ENCODE measurements at regions not wholly inside any gene's neighbourhood (a gene's known extent, or its start where the extent isn't known, plus 50 kb on each side); places are given as distances from the start of the nearest gene placed in this dataset.

DNA sequence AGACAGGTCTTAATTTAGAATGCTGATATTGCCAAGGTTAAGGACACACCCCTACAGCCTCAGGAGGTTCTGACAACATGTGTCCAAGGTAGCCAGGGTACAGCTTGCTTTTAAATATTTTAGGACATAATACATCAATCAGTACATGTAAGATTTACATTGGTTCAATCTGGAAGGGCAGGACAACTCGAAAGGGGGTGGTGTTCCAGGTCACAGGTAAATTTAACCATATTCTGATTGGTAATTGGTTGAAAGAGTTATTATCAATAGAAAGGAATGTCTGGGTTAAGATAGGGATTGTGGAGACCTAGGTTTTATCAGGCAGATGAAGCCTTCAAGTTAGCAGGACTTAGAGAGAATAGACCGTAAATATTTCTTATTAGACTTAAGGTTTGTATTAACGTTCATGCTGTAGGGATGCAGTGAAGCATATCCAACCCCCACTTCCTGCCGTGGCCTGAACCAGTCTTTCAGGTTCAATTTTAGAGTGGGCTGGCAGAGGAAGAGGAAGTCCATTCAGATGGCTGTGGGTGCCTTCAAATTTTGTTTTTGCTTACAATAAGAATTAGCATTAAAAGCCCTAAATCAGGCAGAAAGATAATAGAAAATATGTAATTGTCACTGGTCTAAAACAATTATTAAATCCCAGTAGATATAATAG is 136.5 kb upstream of the GALNTL6 start:
- ATAC-seq (no peak), DNase-seq (no peak)
- Mint-ChIP-seq H3K9me3 (ENCODE audit: low read depth) (peaks cover 5% of the 10 kb centered on the region), H3K4me1 (no peaks in the 10 kb centered on the region), H3K27me3 (no peaks in the 10 kb centered on the region), H3K4me3 (no peak overlapping the region), H3K36me3 (ENCODE audit: low read depth) (no peaks in the 10 kb centered on the region), H3K27ac (no peak overlapping the region)
- POLR2A ChIA-PET: no interaction called here
- CTCF ChIA-PET: no interaction called here
- intact Hi-C loops (cut with DNase I, micrococcal nuclease): no loop called here

DNA sequence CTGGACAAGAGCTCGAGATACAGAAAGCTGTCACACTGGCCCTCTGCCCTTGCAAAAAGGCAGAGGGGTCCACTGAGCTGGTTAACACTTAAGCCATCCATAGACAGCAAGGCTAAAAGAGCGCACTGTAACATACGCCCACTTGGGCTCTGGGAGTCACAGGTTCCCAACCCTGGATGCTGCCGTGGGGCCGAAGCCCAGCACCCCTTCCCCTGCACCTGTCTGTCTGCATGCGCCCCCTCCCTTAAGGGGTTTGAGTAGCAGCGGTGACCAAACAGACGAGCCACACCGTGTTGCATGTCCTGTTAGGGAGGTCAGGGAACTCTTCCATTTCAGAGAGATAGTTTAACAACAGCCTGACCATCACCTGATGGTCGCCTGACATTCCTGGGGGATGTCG is 138.4 kb upstream of the GALNTL6 start:
- no peak overlapping the region for H3K27ac Mint-ChIP-seq
- DNase-seq (no peak), ATAC-seq (no peak)
- H3K4me1 Mint-ChIP-seq: no peaks in the 10 kb centered on the region
- no peak overlapping the region for H3K4me3 Mint-ChIP-seq
- CTCF ChIA-PET: interaction anchor here (0.5 kb wide), 1 partner anchor 475 kb away, joined by 3 read pairs; no protein-coding TSS in a partner anchor
- H3K27me3 Mint-ChIP-seq: no peaks in the 10 kb centered on the region
- intact Hi-C loops (cut with DNase I, micrococcal nuclease): no loop called here
- H3K36me3 Mint-ChIP-seq (ENCODE audit: low read depth): no peaks in the 10 kb centered on the region
- H3K9me3 Mint-ChIP-seq (ENCODE audit: low read depth): peaks cover 5% of the 10 kb centered on the region
- POLR2A ChIA-PET: no interaction called here

DNA sequence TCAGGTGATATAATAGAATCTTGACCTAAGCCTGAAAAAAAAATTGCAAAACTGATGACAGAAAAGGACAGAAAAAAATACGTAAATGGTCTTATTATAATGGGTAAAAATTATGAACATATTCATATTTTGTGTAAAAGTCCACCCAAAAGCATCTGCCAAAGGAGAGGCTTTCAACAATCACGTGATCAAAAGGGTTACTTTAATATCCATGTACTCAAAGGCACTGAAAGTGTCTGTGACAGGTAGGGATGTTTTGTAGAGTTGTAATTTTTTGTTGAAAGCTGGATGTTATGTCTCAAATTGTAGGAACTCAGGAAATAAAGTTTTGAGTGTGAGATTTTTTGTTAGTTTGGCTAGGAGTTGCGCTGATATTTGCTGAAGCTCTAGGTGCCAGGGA is 144.8 kb upstream of the GALNTL6 start:
- Mint-ChIP-seq H3K27ac (no peak overlapping the region), H3K9me3 (ENCODE audit: low read depth) (peaks cover 2% of the 10 kb centered on the region), H3K27me3 (no peaks in the 10 kb centered on the region), H3K4me1 (no peaks in the 10 kb centered on the region), H3K36me3 (ENCODE audit: low read depth) (no peaks in the 10 kb centered on the region), H3K4me3 (no peak overlapping the region)
- ChIA-PET POLR2A (no interaction called here), CTCF (no interaction called here)
- ATAC-seq: no peak
- no peak for DNase-seq
- intact Hi-C loops (cut with DNase I, micrococcal nuclease): no loop called here

DNA sequence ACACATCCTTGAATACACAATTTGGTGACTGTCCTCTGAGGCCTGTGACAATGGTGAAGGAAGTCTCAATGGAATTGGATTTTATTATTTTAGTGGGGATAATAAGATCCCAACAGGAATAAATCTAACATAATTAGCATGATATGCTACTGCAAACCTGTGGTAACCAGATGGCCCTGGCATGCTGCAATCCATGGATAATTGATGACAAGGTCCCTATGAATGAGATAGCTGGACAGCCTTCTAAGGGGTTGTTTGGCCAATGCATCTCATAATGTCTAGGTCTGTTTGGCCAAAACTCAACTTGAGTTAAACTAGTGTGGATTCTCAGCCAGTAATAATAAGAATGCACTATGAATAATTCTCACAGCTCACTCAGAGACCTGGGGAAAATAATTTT is 145.3 kb upstream of the GALNTL6 start:
- intact Hi-C loops (cut with DNase I, micrococcal nuclease): no loop called here
- H3K27me3 Mint-ChIP-seq: no peaks in the 10 kb centered on the region
- H3K4me3 Mint-ChIP-seq: no peak overlapping the region
- CTCF ChIA-PET: no interaction called here
- H3K9me3 Mint-ChIP-seq (ENCODE audit: low read depth): peaks cover 2% of the 10 kb centered on the region
- no peak overlapping the region for H3K27ac Mint-ChIP-seq
- ATAC-seq: no peak
- no peaks in the 10 kb centered on the region for H3K4me1 Mint-ChIP-seq
- POLR2A ChIA-PET: no interaction called here
- DNase-seq: no peak
- no peaks in the 10 kb centered on the region for H3K36me3 Mint-ChIP-seq (ENCODE audit: low read depth)

DNA sequence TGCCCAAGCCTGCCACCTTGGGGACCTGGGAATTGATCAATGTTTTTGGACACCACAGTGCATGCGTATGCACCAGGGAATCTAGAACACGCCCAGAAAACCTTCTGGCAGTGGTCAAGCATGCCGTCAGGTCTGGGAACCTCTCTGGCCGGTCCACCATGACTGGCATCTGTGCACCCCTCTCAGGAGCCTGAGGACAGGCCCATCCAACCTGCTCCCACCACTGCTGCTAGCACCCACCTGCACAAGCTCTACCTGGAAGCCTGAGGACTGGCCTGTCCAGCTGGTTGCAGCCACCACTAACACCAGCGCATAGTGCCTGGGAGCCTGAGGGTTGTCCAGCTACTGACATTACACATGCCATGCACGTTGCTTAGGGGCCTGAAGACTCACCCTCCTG is 162.1 kb upstream of the GALNTL6 start:
- no peak for DNase-seq
- Mint-ChIP-seq H3K9me3 (ENCODE audit: low read depth) (peaks cover 11% of the 10 kb centered on the region), H3K4me1 (no peaks in the 10 kb centered on the region), H3K27me3 (no peaks in the 10 kb centered on the region), H3K27ac (no peak overlapping the region), H3K4me3 (no peak overlapping the region), H3K36me3 (ENCODE audit: low read depth) (no peaks in the 10 kb centered on the region)
- CTCF ChIA-PET: no interaction called here
- ATAC-seq: no peak
- intact Hi-C loops (cut with DNase I, micrococcal nuclease): no loop called here
- POLR2A ChIA-PET: no interaction called here

DNA sequence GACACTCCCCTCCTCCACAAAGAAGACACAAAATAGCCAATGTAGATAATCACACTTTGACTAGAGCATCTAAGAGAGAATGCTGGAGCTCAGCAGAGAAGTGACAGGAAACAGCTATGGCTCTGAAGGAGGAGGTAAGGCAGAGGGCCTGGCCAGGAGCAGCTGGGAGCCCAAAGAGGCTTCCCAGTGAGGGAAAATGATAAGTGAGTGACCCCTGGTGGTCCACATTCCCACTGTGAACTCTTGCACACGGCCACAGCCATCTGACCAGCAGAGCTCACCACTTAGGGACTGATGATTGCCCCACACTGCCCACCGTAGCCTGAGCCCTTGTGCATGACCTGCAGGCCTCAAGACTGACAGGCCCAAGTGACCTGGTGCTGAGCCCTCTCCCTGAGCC is 162.7 kb upstream of the GALNTL6 start:
- peaks cover 11% of the 10 kb centered on the region for H3K9me3 Mint-ChIP-seq (ENCODE audit: low read depth)
- ATAC-seq (no peak), DNase-seq (no peak)
- CTCF ChIA-PET: interaction anchor here (0.6 to 0.8 kb wide), 2 partner anchors 16 to 759 kb away, joined by 3 read pairs; no protein-coding TSS in a partner anchor
- no peaks in the 10 kb centered on the region for H3K36me3 Mint-ChIP-seq (ENCODE audit: low read depth)
- no peak overlapping the region for H3K4me3 Mint-ChIP-seq
- POLR2A ChIA-PET: no interaction called here
- intact Hi-C loops (cut with DNase I, micrococcal nuclease): no loop called here
- no peak overlapping the region for H3K27ac Mint-ChIP-seq
- H3K27me3 Mint-ChIP-seq: no peaks in the 10 kb centered on the region
- no peaks in the 10 kb centered on the region for H3K4me1 Mint-ChIP-seq

DNA sequence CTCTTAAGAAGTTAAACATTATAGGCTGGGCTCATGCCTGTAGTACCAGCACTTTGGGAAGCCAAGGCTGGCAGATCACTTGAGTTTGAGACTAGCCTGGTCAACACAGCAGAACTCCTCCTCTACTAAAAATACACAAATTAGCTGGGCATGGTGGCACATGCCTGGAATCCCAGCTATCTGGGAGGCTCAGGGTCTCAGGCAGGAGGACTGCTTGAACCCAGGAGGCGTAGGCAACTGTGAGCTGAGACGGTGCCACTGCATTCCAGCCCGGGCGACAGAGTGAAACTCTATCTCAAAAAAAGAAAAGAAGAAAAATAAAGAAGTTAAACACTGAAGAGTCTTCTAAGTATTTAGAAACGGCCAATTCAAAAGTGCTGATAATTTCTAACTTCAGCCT is 164.3 kb upstream of the GALNTL6 start:
- no peaks in the 10 kb centered on the region for H3K36me3 Mint-ChIP-seq (ENCODE audit: low read depth)
- H3K27me3 Mint-ChIP-seq: no peaks in the 10 kb centered on the region
- POLR2A ChIA-PET: no interaction called here
- intact Hi-C loops (cut with DNase I, micrococcal nuclease): no loop called here
- H3K4me1 Mint-ChIP-seq: no peaks in the 10 kb centered on the region
- peaks cover 12% of the 10 kb centered on the region for H3K9me3 Mint-ChIP-seq (ENCODE audit: low read depth)
- no peak overlapping the region for H3K4me3 Mint-ChIP-seq
- ATAC-seq (no peak), DNase-seq (no peak)
- CTCF ChIA-PET: no interaction called here
- H3K27ac Mint-ChIP-seq: no peak overlapping the region

DNA sequence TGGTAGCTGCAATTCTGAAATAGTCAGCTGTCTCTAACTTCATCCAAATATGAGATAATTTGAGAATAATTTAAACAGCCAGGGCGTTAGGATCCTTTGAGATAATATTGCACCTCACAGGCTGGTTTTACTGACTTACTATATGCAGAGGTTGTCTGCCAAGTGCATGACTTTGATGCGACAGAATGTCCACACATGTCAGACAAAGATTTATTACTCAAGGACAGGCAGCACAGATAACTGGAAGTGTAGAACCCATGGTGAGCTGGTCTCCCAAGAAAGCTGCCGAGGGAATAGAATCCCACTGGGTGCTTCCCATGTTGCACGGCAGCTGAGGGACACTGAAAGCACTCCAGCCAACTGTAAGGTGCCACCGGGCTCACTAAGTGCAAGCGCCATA is 166.2 kb upstream of the GALNTL6 start:
- Mint-ChIP-seq H3K9me3 (ENCODE audit: low read depth) (peaks cover 11% of the 10 kb centered on the region), H3K4me1 (peaks cover 2% of the 10 kb centered on the region), H3K4me3 (no peak overlapping the region), H3K27me3 (no peaks in the 10 kb centered on the region), H3K27ac (no peak overlapping the region), H3K36me3 (ENCODE audit: low read depth) (no peaks in the 10 kb centered on the region)
- no peak for ATAC-seq
- POLR2A ChIA-PET: no interaction called here
- intact Hi-C loops (cut with DNase I, micrococcal nuclease): no loop called here
- no peak for DNase-seq
- CTCF ChIA-PET: no interaction called here

DNA sequence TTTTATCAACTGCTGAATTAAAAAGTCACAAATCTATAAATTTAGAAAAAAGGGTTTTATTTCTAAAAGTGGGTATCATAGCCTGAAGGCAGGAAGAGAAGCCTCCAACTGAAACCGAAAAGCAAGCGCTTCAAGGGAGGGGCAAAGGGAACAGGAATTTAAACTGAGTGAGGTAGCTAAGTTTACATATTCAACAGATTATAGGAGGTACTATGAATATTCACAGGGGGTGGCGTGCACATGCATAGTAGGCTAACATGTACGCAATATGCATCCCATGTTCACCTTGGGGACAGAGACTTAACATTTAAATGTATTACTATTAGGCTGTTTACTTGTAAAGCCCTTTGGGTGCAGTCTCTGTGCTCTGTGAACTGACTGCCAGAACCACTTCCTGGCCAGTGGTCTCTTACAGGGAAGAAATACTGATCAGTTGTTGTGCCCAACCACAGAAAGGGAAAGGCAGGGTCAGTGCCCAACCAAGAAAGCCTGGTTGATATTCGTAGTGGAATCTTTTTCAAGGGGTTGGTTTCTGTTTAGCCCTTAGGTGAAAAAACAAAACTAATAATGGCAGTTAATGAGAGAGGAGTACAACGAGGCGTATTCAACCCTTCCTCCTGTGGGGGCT is 168.7 kb upstream of the GALNTL6 start:
- H3K36me3 Mint-ChIP-seq (ENCODE audit: low read depth): no peaks in the 10 kb centered on the region
- CTCF ChIA-PET: interaction anchor here (0.6 kb wide), 1 partner anchor 521 kb away, joined by 3 read pairs; no protein-coding TSS in a partner anchor
- no peak overlapping the region for H3K27ac Mint-ChIP-seq
- POLR2A ChIA-PET: no interaction called here
- intact Hi-C loops (cut with DNase I, micrococcal nuclease): no loop called here
- peaks cover 6% of the 10 kb centered on the region for H3K9me3 Mint-ChIP-seq (ENCODE audit: low read depth)
- H3K27me3 Mint-ChIP-seq: no peaks in the 10 kb centered on the region
- DNase-seq (no peak), ATAC-seq (no peak)
- H3K4me1 Mint-ChIP-seq: peaks cover 9% of the 10 kb centered on the region
- H3K4me3 Mint-ChIP-seq: no peak overlapping the region

DNA sequence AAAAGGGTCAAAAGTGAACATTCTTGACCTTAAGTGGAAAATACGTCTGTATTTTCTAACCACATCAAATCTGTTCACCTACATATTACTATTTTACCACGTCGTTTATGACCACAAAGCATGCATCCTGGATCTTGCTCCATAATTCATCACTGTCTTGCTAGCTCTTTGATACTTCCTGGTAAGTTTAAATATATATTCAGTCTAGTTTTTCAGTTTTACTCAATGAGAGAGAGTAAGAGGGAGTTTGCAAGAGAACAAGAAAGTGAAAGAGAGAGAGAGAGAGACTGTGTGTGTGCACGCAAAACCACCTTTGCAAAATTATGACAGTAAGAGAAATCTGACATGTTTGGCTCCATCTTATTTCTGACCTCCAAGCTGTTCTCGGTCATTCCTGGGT is 173.7 kb upstream of the GALNTL6 start:
- Mint-ChIP-seq H3K4me3 (no peak overlapping the region), H3K36me3 (ENCODE audit: low read depth) (no peaks in the 10 kb centered on the region), H3K4me1 (peaks cover 10% of the 10 kb centered on the region), H3K9me3 (ENCODE audit: low read depth) (peaks cover 5% of the 10 kb centered on the region), H3K27ac (no peak overlapping the region), H3K27me3 (no peaks in the 10 kb centered on the region)
- no peak for DNase-seq
- intact Hi-C loops (cut with DNase I, micrococcal nuclease): no loop called here
- ChIA-PET POLR2A (no interaction called here), CTCF (no interaction called here)
- ATAC-seq: peak; percentile 81

DNA sequence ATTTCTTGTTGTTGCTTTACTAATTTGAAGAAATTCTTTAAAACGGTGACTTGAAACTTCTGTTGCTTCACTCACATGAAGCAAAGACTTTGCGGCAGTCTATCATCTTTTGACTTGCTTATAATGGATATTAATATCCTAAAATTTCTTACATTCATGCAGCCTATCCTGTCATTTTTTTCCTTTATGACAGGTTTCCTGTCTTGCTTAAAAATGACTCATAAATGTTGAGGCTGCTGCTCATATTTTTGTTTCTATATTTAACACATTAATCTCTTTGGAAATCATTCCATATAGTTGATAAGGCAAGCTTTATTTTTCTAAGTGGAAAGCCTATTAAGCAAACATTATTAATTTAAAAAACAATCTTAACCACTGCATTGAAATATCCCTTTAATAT is 176.6 kb upstream of the GALNTL6 start:
- no peaks in the 10 kb centered on the region for H3K27me3 Mint-ChIP-seq
- no peak overlapping the region for H3K27ac Mint-ChIP-seq
- intact Hi-C loops (cut with DNase I, micrococcal nuclease): no loop called here
- no peak for DNase-seq
- H3K4me1 Mint-ChIP-seq: peaks cover 8% of the 10 kb centered on the region
- ATAC-seq: no peak
- no peak overlapping the region for H3K4me3 Mint-ChIP-seq
- ChIA-PET POLR2A (no interaction called here), CTCF (interaction anchor here (0.6 kb wide), 1 partner anchor 1735 kb away, joined by 3 read pairs; no protein-coding TSS in a partner anchor)
- H3K9me3 Mint-ChIP-seq (ENCODE audit: low read depth): peaks cover 9% of the 10 kb centered on the region
- H3K36me3 Mint-ChIP-seq (ENCODE audit: low read depth): no peaks in the 10 kb centered on the region

DNA sequence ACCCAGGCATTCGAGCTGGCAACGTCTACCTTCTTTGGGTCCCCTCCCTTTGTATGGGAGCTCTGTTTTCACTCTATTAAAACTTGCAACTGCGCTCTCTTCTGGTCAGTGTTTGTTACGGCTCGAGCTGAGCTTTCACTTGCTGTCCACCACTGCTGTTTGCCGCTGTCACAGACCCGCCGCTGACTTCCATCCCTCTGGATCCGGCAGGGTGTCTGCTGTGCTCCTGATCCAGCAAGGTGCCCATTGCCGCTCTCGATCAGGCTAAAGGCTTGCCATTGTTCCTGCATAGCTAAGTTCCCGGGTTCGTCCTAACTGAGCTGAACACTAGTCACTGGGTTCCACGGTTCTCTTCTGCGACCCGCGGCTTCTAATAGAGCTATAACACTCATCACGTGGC is 183.5 kb upstream of the GALNTL6 start:
- ATAC-seq (no peak), DNase-seq (no peak)
- Mint-ChIP-seq H3K9me3 (ENCODE audit: low read depth) (peaks cover 4% of the 10 kb centered on the region), H3K27ac (no peak overlapping the region), H3K36me3 (ENCODE audit: low read depth) (no peaks in the 10 kb centered on the region), H3K4me3 (no peak overlapping the region), H3K4me1 (no peaks in the 10 kb centered on the region), H3K27me3 (no peaks in the 10 kb centered on the region)
- ChIA-PET CTCF (no interaction called here), POLR2A (no interaction called here)
- intact Hi-C loops (cut with DNase I, micrococcal nuclease): no loop called here
